GM12801 (cell line): ENCODE measurements at regions not wholly inside any gene's neighbourhood (a gene's known extent, or its start where the extent isn't known, plus 50 kb on each side); places are given as distances from the start of the nearest gene placed in this dataset.

Source experiments
- TF ChIP-seq, protein P1 (sequence below): IDR thresholded peaks from one replicate; pipeline ENCODE4 v1.5.1; 2011; ENCODE audit warnings: control low read depth; ENCODE audit not compliant: insufficient read length; ENCODE audit errors: extremely low read depth

DNA sequence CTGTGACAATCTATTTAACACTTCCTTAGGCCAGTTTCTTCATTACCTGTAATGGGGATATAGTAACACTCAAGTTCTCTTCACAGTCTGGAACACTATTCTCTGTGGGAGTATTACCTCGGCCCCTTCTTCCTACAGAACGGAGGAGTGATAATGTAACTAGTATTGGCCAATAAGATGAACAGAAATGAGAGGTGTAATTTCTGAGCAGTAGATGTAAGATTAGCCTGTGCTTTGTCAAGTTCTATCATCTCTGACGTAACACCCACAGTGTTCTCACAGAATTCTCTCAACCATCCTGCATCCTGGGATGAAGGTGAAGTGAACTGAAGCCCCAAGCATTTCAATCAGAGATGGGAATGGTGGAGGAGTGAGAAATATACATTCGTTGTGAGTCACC lies 65.2 kb upstream of the TOP3B start:
- TF ChIP-seq, protein P1, sequence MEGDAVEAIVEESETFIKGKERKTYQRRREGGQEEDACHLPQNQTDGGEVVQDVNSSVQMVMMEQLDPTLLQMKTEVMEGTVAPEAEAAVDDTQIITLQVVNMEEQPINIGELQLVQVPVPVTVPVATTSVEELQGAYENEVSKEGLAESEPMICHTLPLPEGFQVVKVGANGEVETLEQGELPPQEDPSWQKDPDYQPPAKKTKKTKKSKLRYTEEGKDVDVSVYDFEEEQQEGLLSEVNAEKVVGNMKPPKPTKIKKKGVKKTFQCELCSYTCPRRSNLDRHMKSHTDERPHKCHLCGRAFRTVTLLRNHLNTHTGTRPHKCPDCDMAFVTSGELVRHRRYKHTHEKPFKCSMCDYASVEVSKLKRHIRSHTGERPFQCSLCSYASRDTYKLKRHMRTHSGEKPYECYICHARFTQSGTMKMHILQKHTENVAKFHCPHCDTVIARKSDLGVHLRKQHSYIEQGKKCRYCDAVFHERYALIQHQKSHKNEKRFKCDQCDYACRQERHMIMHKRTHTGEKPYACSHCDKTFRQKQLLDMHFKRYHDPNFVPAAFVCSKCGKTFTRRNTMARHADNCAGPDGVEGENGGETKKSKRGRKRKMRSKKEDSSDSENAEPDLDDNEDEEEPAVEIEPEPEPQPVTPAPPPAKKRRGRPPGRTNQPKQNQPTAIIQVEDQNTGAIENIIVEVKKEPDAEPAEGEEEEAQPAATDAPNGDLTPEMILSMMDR: no peak

DNA sequence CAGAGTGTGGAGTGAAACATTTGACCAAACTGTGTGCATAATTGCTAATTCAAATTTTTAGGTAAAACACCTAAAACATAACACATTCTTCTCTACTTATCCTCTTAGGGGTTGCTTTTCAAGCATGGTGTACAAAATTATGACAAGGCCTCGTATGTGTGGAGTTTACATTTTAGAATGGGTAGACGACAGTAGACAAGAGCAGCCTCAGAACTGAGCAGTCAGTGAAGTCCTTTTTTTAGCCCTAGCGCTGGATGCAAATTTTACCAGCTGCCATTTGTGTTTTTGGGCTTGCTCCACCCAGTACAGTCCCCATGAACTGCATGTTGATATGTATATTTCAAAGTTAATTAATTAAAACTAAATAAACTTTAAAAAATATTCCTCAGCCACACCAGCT lies 64.7 kb upstream of the TOP3B start:
- TF ChIP-seq, protein P1: no peak

DNA sequence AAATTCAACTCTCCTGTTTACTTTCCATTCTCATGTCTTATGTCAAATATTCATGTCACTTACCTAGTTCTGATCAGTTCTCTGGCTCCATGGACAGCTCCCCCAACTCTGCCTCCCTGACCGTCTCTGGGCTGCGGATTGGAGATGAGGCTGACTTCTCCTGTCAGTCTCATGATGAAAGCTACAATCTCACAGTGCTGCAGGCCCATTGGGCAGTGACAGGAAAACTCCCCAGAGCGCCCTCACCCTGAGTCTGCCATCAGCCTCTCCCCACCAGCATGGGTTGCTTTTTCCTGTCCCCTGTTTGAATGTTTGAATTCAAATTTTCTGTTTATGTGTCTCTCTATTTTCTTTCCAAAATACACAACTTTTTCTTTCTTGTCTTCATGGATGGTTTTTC lies 63.8 kb upstream of the TOP3B start:
- TF ChIP-seq, protein P1: no peak

DNA sequence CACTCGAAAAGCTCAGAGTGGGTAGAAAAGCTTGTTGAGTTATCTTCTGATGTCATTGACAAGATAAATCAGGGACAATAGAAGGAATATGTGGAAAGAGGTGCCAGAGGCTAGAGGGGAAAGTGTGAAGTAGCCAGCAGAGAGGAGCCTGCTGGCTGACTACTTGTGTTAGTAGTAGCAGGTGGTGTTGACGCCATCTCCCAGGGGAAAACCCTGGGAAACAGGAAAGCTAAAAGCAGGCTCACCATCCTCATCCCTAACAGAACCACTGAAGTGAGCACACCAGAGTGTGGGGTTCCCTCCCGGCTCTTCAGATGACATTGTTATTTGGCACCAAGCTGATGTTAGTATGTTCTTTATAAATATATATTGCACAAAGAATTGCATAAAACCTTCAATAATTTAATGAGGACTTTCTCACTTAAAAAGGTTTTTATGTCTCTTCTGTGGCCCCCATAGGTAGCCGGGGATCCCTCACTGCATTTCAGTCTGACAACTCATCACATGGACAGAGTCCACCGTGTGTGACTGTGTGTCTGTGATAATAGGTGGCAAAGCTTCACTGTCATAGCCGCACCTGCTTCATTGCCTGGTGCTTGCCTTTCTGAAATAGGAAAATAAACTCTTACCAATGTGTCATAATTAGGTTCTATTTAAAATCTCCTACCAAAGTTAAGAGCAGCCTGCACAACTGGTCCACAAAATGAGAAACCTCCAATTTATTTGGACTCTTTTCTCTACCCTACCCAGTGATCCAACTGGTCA lies 63.2 kb upstream of the TOP3B start:
- TF ChIP-seq, protein P1: no peak

DNA sequence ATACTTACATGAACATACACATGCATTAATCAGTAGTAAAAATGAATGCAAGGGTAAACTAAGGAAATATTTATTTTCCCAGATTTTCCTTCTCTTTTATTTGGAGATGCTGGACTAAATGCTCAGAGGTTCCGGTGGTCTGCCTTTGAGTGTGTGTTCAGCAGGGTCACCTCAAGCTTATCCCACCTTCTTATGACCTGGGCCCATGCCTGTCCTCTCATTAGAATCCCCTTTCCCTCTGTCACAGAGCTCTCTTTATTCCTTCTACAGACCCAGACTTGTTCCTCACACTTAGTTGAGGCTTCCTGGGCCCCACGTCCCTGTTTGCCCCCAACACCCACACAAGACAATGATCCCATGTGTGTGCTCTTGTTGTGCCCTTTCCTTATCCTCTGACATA lies 61.6 kb upstream of the TOP3B start:
- TF ChIP-seq, protein P1: no peak

DNA sequence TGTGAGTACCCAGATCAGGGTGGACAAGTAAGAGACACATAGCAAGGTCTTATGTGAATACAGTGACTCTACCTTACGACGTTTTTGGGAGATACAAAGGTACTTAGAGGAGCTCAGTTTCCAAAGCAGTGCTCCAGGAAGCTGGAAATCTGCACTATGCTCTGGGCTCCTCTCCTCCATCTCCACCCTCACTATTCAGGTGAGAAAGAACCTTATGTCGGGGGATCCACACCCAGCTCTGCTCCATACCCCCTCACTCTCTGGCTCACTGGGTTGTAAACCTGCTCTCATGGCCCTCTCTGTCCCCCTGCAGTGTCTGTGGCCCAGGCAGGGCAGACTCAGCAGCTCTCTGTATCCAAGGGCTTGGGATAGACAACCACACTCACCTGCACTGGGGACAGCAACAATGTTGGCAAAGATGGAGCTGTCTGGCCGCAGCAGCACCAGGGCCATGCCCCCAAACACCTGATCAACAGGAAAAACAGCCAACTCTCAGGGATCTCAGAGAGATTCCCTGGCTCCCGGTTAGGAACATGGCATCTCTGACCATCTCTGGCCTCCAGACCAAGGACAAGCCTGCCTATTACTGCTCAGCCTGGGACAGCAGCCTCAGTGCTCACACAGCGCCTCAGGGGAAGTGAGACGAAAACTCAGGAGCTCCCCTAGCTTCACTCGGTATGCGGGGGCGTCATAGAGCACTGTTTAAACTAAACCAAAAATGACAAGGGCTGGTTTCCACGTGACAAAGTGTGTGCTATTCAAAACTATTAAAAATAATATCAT lies 60.9 kb upstream of the TOP3B start:
- TF ChIP-seq, protein P1: no peak

DNA sequence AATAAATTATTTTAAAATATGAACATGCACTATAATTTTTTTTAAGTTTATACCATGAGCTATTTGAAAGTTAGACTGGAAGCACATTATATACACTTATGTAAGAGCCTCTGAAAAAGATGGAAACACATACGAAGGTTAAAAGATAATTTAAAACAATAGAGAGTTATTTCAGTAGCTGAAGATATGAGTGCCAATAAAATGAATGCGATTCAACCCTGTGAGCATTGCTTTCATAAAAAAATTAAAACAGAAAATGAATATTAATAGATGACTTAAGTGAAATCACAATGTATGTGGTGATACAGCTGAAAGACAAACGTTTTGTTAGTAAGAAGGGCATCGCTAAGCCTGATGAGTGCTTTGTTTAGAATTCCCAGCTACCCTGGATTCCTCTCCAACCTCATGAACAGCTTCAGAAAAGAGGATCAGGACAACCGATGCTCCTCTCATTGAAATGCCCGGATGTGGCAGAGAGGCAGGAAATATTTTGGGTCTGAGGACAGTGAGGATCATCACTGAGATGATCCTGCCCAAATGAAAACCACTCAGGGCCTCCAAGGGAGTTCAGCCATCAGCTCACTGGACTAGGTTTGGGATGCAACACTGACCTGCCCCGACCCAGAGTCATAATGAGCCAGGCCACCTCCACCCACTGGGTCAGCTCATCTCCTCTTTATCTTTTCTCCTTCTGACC lies 60.2 kb upstream of the TOP3B start:
- TF ChIP-seq, protein P1: no peak
